HUES6 (cell line): ENCODE measurements at regions not wholly inside any gene's neighbourhood (a gene's known extent, or its start where the extent isn't known, plus 50 kb on each side); places are given as distances from the start of the nearest gene placed in this dataset.

Experiments used
- H3K27ac ChIP-seq: 2 replicates; pipeline ENCODE4 v1.7.0; 2013; ENCODE audit warnings: low read depth, mild to moderate bottlenecking, low read length, inconsistent platforms
- H3K27me3 ChIP-seq: 2 replicates; pipeline ENCODE4 v1.6.1; 2013; ENCODE audit warnings: low read length; ENCODE audit not compliant: control insufficient read depth, insufficient read depth
- H3K36me3 ChIP-seq: 2 replicates; pipeline ENCODE4 v1.6.1; 2013; ENCODE audit warnings: low read length; ENCODE audit not compliant: control insufficient read depth, insufficient read depth
- H3K4me1 ChIP-seq: 2 replicates; pipeline ENCODE4 v1.6.1; 2013; ENCODE audit warnings: low read length; ENCODE audit not compliant: control insufficient read depth, insufficient read depth
- H3K4me3 ChIP-seq: 2 replicates; pipeline ENCODE4 v1.5.1; 2013; ENCODE audit warnings: low read depth, low read length
- H3K9ac ChIP-seq: one replicate; pipeline ENCODE4 v1.6.1; 2013; ENCODE audit warnings: mild to moderate bottlenecking, low read length
- H3K9me3 ChIP-seq: 2 replicates; pipeline ENCODE4 v1.6.1; 2013; ENCODE audit warnings: low read depth, low read length; ENCODE audit not compliant: control insufficient read depth, insufficient read depth

DNA sequence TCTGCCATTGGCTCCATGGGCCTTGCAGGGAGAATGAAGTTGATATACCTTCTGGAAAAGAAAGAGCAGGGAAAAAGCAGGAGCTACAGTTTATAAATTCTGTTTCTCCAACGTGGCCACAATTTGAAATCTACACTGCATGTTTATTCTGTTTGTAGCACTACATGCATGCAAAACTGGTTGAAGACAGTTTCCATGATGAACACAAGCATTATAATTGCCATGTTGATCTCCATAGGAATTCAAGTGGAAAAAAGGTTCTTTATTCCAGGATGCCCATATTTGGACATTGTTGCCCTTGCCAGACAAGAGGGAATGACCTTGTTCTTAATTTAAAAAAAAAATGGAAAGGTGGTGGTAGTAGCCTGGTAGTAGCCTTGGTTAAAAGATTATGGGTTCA is 69.2 kb upstream of the PALM2AKAP2 start:
- H3K27ac ChIP-seq, result no peak overlapping the region
- no peaks in the 10 kb centered on the region for H3K4me1 ChIP-seq
- no peaks in the 10 kb centered on the region for H3K36me3 ChIP-seq
- no peak overlapping the region for H3K9ac ChIP-seq
- no peak overlapping the region for H3K4me3 ChIP-seq
- no peaks in the 10 kb centered on the region for H3K9me3 ChIP-seq
- no peaks in the 10 kb centered on the region; the same call in 1 of the 2 replicates for H3K27me3 ChIP-seq

DNA sequence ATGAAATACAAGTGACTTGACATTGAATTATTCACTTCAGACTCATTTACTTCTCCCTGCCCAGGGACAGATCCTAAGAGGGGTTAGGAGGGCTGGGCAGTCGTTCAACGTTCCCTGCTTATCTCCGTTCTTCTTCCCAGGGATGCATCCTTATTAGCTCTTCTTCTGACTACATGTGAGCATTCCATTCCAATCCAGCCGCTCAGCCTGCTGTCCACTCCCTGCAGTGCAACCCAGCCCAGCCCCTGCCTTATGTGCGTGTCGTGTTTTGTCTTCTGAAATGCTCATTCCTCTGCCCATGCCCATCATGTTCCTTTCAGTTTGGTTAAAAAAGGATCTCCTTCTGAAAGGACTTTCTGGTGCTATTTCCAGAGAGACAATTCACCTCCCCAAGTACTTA is 64.7 kb upstream of the PALM2AKAP2 start:
- Histone ChIP-seq H3K9ac (no peak overlapping the region), H3K27me3 (no peaks in the 10 kb centered on the region; the same call in 1 of the 2 replicates), H3K4me3 (no peak overlapping the region), H3K27ac (no peak overlapping the region), H3K9me3 (no peaks in the 10 kb centered on the region), H3K36me3 (no peaks in the 10 kb centered on the region), H3K4me1 (no peaks in the 10 kb centered on the region)

DNA sequence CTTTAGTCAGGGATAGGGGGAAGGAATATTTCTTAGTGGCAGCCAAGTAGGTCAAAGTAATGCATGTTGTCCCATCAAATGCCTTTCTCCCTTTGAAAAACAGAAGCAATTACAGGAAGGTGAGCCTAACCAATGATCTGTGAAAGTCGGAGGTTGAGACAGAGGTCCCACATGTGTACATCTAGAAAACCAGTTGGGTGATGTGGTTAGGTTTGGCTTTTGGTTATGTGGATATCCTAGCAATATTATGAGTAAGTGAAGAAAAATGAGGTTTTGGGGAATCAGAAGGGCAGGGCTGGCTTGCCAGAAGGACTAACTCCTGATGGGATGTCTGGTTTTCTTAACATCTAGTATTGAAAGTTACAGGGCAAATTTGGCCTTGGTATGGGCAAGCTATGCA is 63.4 kb upstream of the PALM2AKAP2 start:
- Histone ChIP-seq H3K9me3 (no peaks in the 10 kb centered on the region), H3K9ac (no peak overlapping the region), H3K4me1 (no peaks in the 10 kb centered on the region; the same call in 1 of the 2 replicates), H3K36me3 (no peaks in the 10 kb centered on the region), H3K27me3 (no peaks in the 10 kb centered on the region; the same call in 1 of the 2 replicates), H3K27ac (no peak overlapping the region), H3K4me3 (no peak overlapping the region)

DNA sequence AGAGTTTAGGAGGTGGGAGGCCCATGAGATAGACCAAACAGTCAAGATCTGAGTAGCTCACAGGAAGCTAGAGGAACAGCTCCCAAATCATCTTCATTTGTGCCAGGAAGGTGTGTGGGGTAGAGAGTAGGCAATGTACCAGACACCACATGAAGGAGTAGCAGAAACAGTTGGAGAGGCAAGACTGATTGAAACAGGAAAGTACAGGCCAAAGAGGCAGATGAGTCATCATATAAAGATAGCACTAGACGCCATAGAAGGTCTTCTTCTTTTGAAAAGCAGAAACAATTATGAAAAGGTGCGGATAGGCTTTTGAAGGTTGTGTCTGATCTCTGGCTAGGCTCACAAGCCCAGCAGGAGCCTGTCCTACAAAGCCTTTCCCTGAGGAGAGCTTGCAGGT is 62.7 kb upstream of the PALM2AKAP2 start:
- H3K9ac ChIP-seq, result no peak overlapping the region
- no peaks in the 10 kb centered on the region for H3K9me3 ChIP-seq
- H3K36me3 ChIP-seq, result no peaks in the 10 kb centered on the region
- H3K27ac ChIP-seq, result no peak overlapping the region
- H3K4me1 ChIP-seq, result no peaks in the 10 kb centered on the region; the same call in 1 of the 2 replicates
- no peaks in the 10 kb centered on the region; the same call in 1 of the 2 replicates for H3K27me3 ChIP-seq
- no peak overlapping the region for H3K4me3 ChIP-seq

DNA sequence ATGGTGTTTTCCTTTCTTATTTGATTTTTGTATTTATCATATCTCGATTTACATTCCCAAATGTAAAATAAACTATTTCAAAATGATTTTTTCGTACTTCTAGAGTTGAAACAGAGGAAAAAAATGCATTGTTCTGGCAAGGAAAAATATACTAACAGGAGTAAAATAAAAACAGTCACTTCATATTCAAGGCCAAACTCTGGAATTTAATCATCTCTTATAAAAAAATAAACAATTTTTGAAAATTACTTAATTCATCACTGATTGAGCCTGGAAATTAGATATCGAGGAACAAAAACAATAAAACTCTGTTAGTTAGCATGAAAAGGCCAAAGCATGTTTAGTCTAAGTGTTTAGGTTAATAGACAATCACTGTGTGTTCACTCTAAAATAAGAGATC is 61.1 kb upstream of the PALM2AKAP2 start:
- Histone ChIP-seq H3K9me3 (no peaks in the 10 kb centered on the region), H3K9ac (no peak overlapping the region), H3K4me1 (no peaks in the 10 kb centered on the region; the same call in 1 of the 2 replicates), H3K27me3 (no peaks in the 10 kb centered on the region; the same call in 1 of the 2 replicates), H3K36me3 (no peaks in the 10 kb centered on the region), H3K4me3 (no peak overlapping the region), H3K27ac (no peak overlapping the region)

DNA sequence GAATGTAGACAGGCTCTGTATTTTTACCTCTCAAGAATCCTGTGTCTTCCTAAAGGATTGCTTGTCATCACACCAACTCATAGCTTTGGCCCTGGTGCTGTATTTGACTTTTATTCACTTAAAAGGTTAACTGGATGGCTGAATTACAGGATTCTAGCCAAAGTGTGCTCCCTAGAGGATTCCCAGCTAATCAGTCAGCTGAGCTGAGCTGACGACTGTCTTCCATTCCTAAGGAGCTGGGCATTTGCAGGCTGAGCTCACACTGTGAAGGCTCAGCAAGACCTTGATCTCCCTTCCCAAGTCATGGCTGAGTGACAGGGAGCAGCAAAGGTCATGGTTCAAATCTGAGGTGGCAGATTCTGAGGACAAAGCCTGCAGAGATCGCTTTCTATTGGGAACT is 59.0 kb upstream of the PALM2AKAP2 start:
- Histone ChIP-seq H3K27me3 (no peaks in the 10 kb centered on the region), H3K4me1 (no peaks in the 10 kb centered on the region; the same call in 1 of the 2 replicates), H3K9ac (no peak overlapping the region), H3K36me3 (no peaks in the 10 kb centered on the region), H3K4me3 (no peak overlapping the region), H3K27ac (no peak overlapping the region), H3K9me3 (no peaks in the 10 kb centered on the region)

DNA sequence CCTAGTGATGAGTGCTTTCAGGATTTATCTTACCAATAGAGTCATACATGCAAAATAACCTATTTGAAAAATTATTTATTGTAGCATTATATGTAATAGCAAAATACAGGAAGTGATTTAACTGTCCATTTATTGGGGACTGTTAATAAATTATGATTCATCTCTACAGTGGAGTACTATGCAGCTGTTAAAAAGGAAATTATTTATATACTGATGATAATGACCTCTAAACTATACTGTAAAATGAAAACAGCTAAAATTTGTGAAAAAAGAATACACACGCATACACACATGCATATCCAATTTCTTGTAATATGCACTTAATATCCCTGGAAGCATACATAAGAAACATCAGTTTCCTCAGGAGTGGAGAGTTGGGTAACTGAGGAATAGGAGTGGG is 58.0 kb upstream of the PALM2AKAP2 start:
- Histone ChIP-seq H3K36me3 (no peaks in the 10 kb centered on the region), H3K9ac (no peak overlapping the region), H3K4me1 (no peaks in the 10 kb centered on the region; the same call in 1 of the 2 replicates), H3K27me3 (no peaks in the 10 kb centered on the region), H3K9me3 (no peaks in the 10 kb centered on the region), H3K4me3 (no peak overlapping the region), H3K27ac (no peak overlapping the region)

DNA sequence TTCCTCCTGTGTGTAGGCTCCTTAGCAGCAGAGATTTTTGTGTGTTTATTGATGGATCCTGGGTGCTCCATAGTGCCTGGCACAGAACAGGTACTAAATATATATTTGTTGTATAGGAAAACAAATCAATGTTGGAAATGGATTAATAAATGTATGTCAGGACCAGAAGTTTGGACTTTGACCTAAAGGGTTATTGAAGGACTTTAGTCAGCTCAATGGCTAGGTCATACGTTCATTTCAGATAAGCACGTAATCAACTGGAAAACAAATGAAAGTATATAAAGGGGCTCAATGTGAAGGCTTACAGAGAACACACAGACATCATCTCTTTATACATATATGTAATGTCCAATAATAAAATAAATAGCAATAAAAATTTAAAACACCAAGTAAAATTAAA is 56.2 kb upstream of the PALM2AKAP2 start:
- no peak overlapping the region for H3K4me3 ChIP-seq
- no peaks in the 10 kb centered on the region for H3K27me3 ChIP-seq
- no peaks in the 10 kb centered on the region; the same call in 1 of the 2 replicates for H3K4me1 ChIP-seq
- no peak overlapping the region for H3K27ac ChIP-seq
- H3K9ac ChIP-seq, result no peak overlapping the region
- no peaks in the 10 kb centered on the region for H3K36me3 ChIP-seq
- no peaks in the 10 kb centered on the region for H3K9me3 ChIP-seq

DNA sequence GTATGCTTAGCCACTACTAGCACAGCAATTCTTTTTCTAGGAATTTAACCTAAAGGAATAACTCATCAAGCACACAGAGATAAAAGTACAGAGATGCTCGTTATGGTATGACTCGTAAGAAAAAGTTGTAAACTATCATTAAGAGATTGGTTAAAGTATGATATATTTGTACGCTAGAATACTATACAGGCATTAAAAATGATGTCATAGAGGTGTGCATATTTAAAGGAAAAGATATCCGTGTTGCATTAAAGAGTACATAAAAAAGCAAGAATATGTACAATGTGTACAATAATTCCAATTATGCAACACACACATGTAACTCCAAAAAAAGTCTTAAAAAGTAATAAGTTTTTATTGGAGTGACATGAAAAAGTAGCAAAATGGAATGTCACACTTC is 54.5 kb upstream of the PALM2AKAP2 start:
- H3K36me3 ChIP-seq, result no peaks in the 10 kb centered on the region
- H3K9me3 ChIP-seq, result no peaks in the 10 kb centered on the region
- no peaks in the 10 kb centered on the region for H3K27me3 ChIP-seq
- no peaks in the 10 kb centered on the region; the same call in 1 of the 2 replicates for H3K4me1 ChIP-seq
- H3K4me3 ChIP-seq, result no peak overlapping the region
- no peak overlapping the region for H3K27ac ChIP-seq
- H3K9ac ChIP-seq, result no peak overlapping the region

DNA sequence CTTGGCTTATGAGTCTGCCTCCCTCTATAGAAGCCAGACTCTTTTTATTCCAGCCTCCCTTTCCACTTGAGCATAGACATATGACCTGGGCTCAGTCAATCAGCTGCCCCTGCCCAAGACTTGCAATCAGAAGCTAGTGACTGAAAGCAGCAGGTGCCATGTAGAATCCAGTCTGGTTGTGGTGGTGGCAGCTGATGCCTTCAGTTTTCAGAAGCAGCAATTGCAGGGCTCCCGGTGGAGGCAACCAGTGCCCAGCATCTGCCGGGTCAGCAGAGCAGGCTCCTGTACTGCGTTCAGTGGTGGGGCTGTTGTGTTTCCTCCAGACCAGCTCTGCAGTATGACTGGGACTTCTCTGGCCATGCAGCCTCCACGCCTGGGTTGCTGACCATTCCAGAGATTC is 53.9 kb upstream of the PALM2AKAP2 start:
- no peaks in the 10 kb centered on the region for H3K36me3 ChIP-seq
- H3K9me3 ChIP-seq, result no peaks in the 10 kb centered on the region
- H3K27ac ChIP-seq, result no peak overlapping the region
- H3K9ac ChIP-seq, result no peak overlapping the region
- H3K4me3 ChIP-seq, result no peak overlapping the region
- H3K4me1 ChIP-seq, result no peaks in the 10 kb centered on the region; the same call in 1 of the 2 replicates
- H3K27me3 ChIP-seq, result no peaks in the 10 kb centered on the region

DNA sequence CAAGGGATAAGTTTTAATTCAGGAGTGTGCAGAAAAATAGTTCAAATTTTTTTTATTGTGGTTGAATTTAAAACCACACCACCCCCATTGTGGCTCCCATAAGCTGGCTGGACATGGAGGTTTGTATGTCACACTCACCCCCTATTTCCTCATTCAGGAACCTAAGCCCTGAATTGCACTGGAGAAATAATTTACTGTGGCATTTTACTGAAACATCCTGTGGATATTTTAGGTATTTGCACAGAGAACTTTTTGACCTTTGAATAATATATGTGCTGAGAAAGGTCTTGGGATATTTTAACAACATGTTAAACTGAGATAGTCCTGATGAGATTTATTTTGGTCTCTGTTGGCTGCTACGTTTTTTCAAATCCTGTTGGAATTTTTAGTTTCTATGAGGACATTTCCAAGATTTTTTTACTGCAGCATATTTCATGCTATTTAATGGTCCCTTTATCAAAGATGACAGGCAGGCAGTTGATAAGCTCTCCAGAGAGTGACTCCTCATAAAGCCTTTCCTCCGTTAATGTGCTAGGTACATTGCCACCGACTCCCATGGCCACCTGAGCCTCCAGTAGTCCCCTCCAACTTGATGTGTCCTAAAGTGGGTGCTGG is 51.2 kb upstream of the PALM2AKAP2 start:
- H3K9me3 ChIP-seq, result no peaks in the 10 kb centered on the region
- H3K4me3 ChIP-seq, result no peak overlapping the region
- no peaks in the 10 kb centered on the region for H3K36me3 ChIP-seq
- no peak overlapping the region for H3K9ac ChIP-seq
- no peak overlapping the region for H3K27ac ChIP-seq
- no peaks in the 10 kb centered on the region; the same call in 1 of the 2 replicates for H3K4me1 ChIP-seq
- no peaks in the 10 kb centered on the region for H3K27me3 ChIP-seq
